IMR-90 (cell line): ENCODE measurements at regions not wholly inside any gene's neighbourhood (a gene's known extent, or its start where the extent isn't known, plus 50 kb on each side); places are given as distances from the start of the nearest gene placed in this dataset.

Experiments used
- ATAC-seq: fragments of 200-7000 bp; cut with Tn5 transposase; 2 replicates; pipeline ENCODE4 v1.9.1; 2020; ENCODE audit warnings: low read depth, mild to moderate bottlenecking, moderate library complexity
- BruUV-seq: library from RNA; stranded (reverse); fragments of 400-500 nt; replicated peaks from 2 replicates; lab custom pipeline; 2021; lab: Mats Ljungman, UMichigan
- CTCF ChIA-PET: fragments of 300-600 bp; formaldehyde crosslinking; extraction: SDS; loops from one replicate; lab custom pipeline; 2021; ENCODE audit warnings: antibody characterized with exemption; lab: Yijun Ruan, JAX
- POLR2A ChIA-PET: fragments of 300-600 bp; sonication (Branson Sonifier 250); formaldehyde crosslinking; loops from one replicate; lab custom pipeline; 2022; ENCODE audit warnings: antibody characterized with exemption; ENCODE audit not compliant: unreplicated experiment; lab: Charles Lee
- DNase-seq: peaks from one replicate; pipeline ENCODE4 v3.0.0; 2013
- H2AFZ ChIP-seq: replicated peaks from 2 replicates; pipeline ENCODE3; 2013; ENCODE audit warnings: low read length, mild to moderate bottlenecking; ENCODE audit not compliant: poor library complexity
- H2AK5ac ChIP-seq: 2 replicates; pipeline ENCODE4 v1.6.1; 2013; ENCODE audit warnings: low read depth, low read length, inconsistent platforms
- H2AK9ac ChIP-seq: replicated peaks from 2 replicates; pipeline ENCODE3; 2013; ENCODE audit warnings: mild to moderate bottlenecking, low read depth, low read length, moderate library complexity; ENCODE audit not compliant: poor library complexity
- H2BK120ac ChIP-seq: 2 replicates; pipeline ENCODE4 v1.6.1; 2013; ENCODE audit warnings: low read depth, low read length, inconsistent platforms
- H2BK15ac ChIP-seq: 3 replicates; pipeline ENCODE4 v1.6.1; 2013; ENCODE audit warnings: low read depth, low read length, inconsistent platforms
- H2BK20ac ChIP-seq: 2 replicates; pipeline ENCODE4 v1.6.1; 2013; ENCODE audit warnings: low read depth, mild to moderate bottlenecking, inconsistent platforms, low read length, moderate library complexity
- H2BK5ac ChIP-seq: 2 replicates; pipeline ENCODE4 v1.6.1; 2013; ENCODE audit warnings: mild to moderate bottlenecking, low read depth, low read length, inconsistent platforms; ENCODE audit not compliant: poor library complexity, severe bottlenecking
- H3K14ac ChIP-seq: replicated peaks from 2 replicates; pipeline ENCODE4 v1.6.1; 2013; ENCODE audit warnings: low read depth, low read length, inconsistent platforms
- H3K18ac ChIP-seq: 2 replicates; pipeline ENCODE4 v1.6.1; 2013; ENCODE audit warnings: low read depth, low read length, control low read depth
- H3K23ac ChIP-seq: 2 replicates; pipeline ENCODE4 v1.6.1; 2013; ENCODE audit warnings: low read depth, low read length, inconsistent platforms
- H3K27ac ChIP-seq: 2 replicates; pipeline ENCODE4 v1.5.1; 2013; ENCODE audit warnings: mild to moderate bottlenecking, control low read depth, low read length; ENCODE audit not compliant: insufficient read depth
- H3K27me3 ChIP-seq: 2 replicates; pipeline ENCODE4 v1.6.1; 2013; ENCODE audit warnings: low read length; ENCODE audit not compliant: control insufficient read depth, insufficient read depth
- H3K36me3 ChIP-seq: 2 replicates; pipeline ENCODE4 v1.6.1; 2013; ENCODE audit warnings: low read length, mixed read lengths; ENCODE audit not compliant: control insufficient read depth, insufficient read depth
- H3K4ac ChIP-seq: 2 replicates; pipeline ENCODE4 v1.6.1; 2013; ENCODE audit warnings: low read depth, low read length, inconsistent platforms
- H3K4me1 ChIP-seq: 2 replicates; pipeline ENCODE4 v1.6.1; 2013; ENCODE audit warnings: low read length, mixed read lengths; ENCODE audit not compliant: control insufficient read depth, insufficient read depth
- H3K4me2 ChIP-seq: 2 replicates; pipeline ENCODE4 v1.6.1; 2013; ENCODE audit warnings: low read depth, mild to moderate bottlenecking, control low read depth, low read length, moderate library complexity
- H3K4me3 ChIP-seq: 2 replicates; pipeline ENCODE4 v1.5.1; 2013; ENCODE audit warnings: low read depth, mild to moderate bottlenecking, control low read depth, low read length, moderate library complexity; ENCODE audit not compliant: insufficient read depth
- H3K56ac ChIP-seq: 2 replicates; pipeline ENCODE4 v1.6.1; 2013; ENCODE audit warnings: low read length, inconsistent platforms; ENCODE audit not compliant: insufficient read depth; ENCODE audit errors: extremely low read depth
- H3K79me1 ChIP-seq, 2 experiments: 2 replicates each; pipeline ENCODE4 v1.6.1; 2013; ENCODE audit warnings: low read length in 2 of 2, inconsistent platforms in 1 of 2, low read depth in 1 of 2
- H3K9ac ChIP-seq: 2 replicates; pipeline ENCODE4 v1.6.1; 2013; ENCODE audit warnings: low read depth, low read length, control low read depth
- H3K9me1 ChIP-seq: 2 replicates; pipeline ENCODE4 v1.6.1; 2013; ENCODE audit warnings: low read length, inconsistent platforms; ENCODE audit not compliant: insufficient read depth
- H3K9me3 ChIP-seq: 2 replicates; pipeline ENCODE4 v1.6.1; 2013; ENCODE audit warnings: low read length; ENCODE audit not compliant: control insufficient read depth, insufficient read depth
- H4K20me1 ChIP-seq: 2 replicates; pipeline ENCODE4 v1.6.1; 2013; ENCODE audit warnings: low read length, inconsistent platforms; ENCODE audit not compliant: insufficient read depth
- H4K5ac ChIP-seq: 2 replicates; pipeline ENCODE4 v1.6.1; 2013; ENCODE audit warnings: mild to moderate bottlenecking, low read depth, low read length, control low read depth
- H4K8ac ChIP-seq, 2 experiments: 2 replicates each; pipeline ENCODE4 v1.6.1; 2013; ENCODE audit warnings: low read depth in 2 of 2, low read length in 2 of 2, control low read depth in 1 of 2, inconsistent platforms in 1 of 2
- H4K91ac ChIP-seq: 2 replicates; pipeline ENCODE4 v1.6.1; 2013; ENCODE audit warnings: low read depth, low read length, inconsistent platforms; ENCODE audit not compliant: insufficient read depth
- FOS ChIP-seq: fragments of 150-350 bp; IDR thresholded peaks from 2 replicates; pipeline ENCODE4 v1.6.1; 2016; ENCODE audit warnings: low read depth, low read length
- MXI1 ChIP-seq: IDR thresholded peaks from 2 replicates; pipeline ENCODE4 v1.6.1; 2012; ENCODE audit warnings: low read depth, mild to moderate bottlenecking, low read length, moderate library complexity, borderline replicate concordance
- NFE2L2 ChIP-seq: fragments of 150-350 bp; IDR thresholded peaks from 2 replicates; pipeline ENCODE4 v1.6.1; 2016; ENCODE audit warnings: low read depth, mild to moderate bottlenecking, low read length
- RAD21 ChIP-seq: IDR thresholded peaks from 2 replicates; pipeline ENCODE4 v1.6.1; 2012; ENCODE audit warnings: low read length, improper control_type of control experiment
- RCOR1 ChIP-seq: IDR thresholded peaks from 2 replicates; pipeline ENCODE4 v1.6.1; 2012; ENCODE audit warnings: mild to moderate bottlenecking, low read length, improper control_type of control experiment; ENCODE audit not compliant: insufficient replicate concordance
- RFX5 ChIP-seq: IDR thresholded peaks from 2 replicates; pipeline ENCODE4 v1.8.0; 2012; ENCODE audit warnings: low read depth, mild to moderate bottlenecking, low read length, moderate library complexity
- SMC3 ChIP-seq: fragments of 150-350 bp; IDR thresholded peaks from 2 replicates; pipeline ENCODE4 v1.6.1; 2016; ENCODE audit warnings: low read depth, mild to moderate bottlenecking, antibody characterized with exemption, low read length, moderate library complexity
- WGBS, 2 experiments: methylation state at CpG; one replicate each; pipeline versions ENCODE4 v1.1.5 to v1.1.7; 2013; ENCODE audit warnings: missing lambda C conversion rate in 2 of 2; ENCODE audit not compliant: insufficient read length in 1 of 2; ENCODE audit errors: extremely low coverage in 2 of 2; 5-methylcytosine and 5-hydroxymethylcytosine counted together
- dilution Hi-C: fragments of 300-500 bp; cut with HindIII; formaldehyde crosslinking; loops from one replicate; pipeline ENCODE4 v1.14.3; 2018; ENCODE audit warnings: low sequenced_read_pairs; ENCODE audit not compliant: unreplicated experiment
- in situ Hi-C: fragments of 300-500 bp; cut with MboI; formaldehyde crosslinking; loops from 3 replicates; pipeline ENCODE4 v1.14.3; 2019; ENCODE audit warnings: low sequenced_read_pairs, inconsistent platforms, mixed read lengths
- intact Hi-C: fragments of 100-400 bp; cut with micrococcal nuclease; formaldehyde crosslinking; loops from 2 replicates; pipeline ENCODE4 v1.10.0; 2022
- TF ChIP-seq, protein P1 (sequence below): fragments of 150-350 bp; IDR thresholded peaks from 2 replicates; pipeline ENCODE4 v1.6.1; 2016; ENCODE audit warnings: low read depth, mild to moderate bottlenecking, low read length, moderate library complexity, borderline replicate concordance
- TF ChIP-seq, protein P2 (sequence below): fragments of 150-350 bp; IDR thresholded peaks from 2 replicates; pipeline ENCODE4 v1.6.1; 2017; ENCODE audit warnings: mild to moderate bottlenecking, antibody characterized with exemption, low read length, low read depth
- TF ChIP-seq, protein P3 (sequence below): conservative IDR thresholded peaks from 2 replicates; pipeline ENCODE4 v1.5.1; 2012; ENCODE audit warnings: mild to moderate bottlenecking, low read depth, low read length, improper control_type of control experiment

DNA sequence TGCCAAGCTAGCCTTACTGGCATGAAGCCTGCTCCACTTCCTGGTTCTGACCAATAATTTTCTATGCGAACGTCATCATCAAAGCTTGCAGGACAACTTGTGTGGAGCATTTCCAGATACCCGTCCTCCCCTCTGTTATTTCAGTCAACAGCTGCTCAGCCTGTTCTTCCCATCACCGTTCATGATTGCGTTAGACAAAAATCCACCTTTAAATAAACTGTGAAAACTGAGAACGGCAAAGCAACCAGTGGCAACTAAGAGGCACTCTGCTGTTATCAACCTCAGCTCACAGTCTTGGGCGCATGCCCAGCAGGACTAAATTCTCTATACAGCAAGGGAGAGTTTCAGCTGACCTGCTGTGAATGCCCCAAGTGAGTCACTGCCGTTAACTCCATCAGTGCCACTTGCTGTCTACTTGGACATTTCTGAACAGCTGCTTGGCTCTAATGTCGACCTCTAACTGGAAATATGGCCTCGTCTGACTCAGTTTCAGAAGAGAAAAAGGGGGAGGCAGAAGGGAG is 207.4 kb upstream of the RUNX1 start (continued):
- TF ChIP-seq, protein P1, sequence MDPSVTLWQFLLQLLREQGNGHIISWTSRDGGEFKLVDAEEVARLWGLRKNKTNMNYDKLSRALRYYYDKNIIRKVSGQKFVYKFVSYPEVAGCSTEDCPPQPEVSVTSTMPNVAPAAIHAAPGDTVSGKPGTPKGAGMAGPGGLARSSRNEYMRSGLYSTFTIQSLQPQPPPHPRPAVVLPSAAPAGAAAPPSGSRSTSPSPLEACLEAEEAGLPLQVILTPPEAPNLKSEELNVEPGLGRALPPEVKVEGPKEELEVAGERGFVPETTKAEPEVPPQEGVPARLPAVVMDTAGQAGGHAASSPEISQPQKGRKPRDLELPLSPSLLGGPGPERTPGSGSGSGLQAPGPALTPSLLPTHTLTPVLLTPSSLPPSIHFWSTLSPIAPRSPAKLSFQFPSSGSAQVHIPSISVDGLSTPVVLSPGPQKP, result no peak

DNA sequence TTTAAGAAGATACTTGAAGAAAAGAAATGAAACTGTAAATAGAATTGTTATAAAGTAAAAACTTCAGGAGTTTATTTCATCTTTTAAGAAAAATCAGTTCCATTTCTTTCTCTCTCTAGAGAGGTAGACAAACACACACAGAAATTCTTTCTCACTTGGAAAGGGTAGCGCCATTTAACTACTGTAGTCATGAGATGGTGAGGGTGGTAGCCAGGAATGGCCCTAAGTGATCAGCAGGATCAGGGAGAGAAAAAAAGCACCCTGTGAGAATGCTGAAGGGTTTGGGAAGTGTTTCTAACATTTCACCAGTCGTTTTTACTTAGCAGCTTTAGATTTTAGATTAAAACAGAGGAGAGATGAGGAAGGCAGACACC is 205.7 kb upstream of the RUNX1 start:
- peak overlapping the region; percentile 73 for H3K4ac ChIP-seq
- H2BK5ac ChIP-seq, result peak overlapping the region; percentile 25
- TF ChIP-seq RCOR1 (no peak), RAD21 (no peak), NFE2L2 (no peak), MXI1 (no peak), RFX5 (no peak), FOS (no peak), SMC3 (no peak)
- TF ChIP-seq, protein P2, sequence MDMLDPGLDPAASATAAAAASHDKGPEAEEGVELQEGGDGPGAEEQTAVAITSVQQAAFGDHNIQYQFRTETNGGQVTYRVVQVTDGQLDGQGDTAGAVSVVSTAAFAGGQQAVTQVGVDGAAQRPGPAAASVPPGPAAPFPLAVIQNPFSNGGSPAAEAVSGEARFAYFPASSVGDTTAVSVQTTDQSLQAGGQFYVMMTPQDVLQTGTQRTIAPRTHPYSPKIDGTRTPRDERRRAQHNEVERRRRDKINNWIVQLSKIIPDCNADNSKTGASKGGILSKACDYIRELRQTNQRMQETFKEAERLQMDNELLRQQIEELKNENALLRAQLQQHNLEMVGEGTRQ, result no peak
- TF ChIP-seq, protein P3, sequence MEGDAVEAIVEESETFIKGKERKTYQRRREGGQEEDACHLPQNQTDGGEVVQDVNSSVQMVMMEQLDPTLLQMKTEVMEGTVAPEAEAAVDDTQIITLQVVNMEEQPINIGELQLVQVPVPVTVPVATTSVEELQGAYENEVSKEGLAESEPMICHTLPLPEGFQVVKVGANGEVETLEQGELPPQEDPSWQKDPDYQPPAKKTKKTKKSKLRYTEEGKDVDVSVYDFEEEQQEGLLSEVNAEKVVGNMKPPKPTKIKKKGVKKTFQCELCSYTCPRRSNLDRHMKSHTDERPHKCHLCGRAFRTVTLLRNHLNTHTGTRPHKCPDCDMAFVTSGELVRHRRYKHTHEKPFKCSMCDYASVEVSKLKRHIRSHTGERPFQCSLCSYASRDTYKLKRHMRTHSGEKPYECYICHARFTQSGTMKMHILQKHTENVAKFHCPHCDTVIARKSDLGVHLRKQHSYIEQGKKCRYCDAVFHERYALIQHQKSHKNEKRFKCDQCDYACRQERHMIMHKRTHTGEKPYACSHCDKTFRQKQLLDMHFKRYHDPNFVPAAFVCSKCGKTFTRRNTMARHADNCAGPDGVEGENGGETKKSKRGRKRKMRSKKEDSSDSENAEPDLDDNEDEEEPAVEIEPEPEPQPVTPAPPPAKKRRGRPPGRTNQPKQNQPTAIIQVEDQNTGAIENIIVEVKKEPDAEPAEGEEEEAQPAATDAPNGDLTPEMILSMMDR, result no peak
- TF ChIP-seq, protein P1, result no peak
- POLR2A ChIA-PET, result interaction anchor here (1.3 kb wide), 1 partner anchor 366 kb away, joined by 3 read pairs; no protein-coding TSS in a partner anchor
- no CpG with 5 or more reads among the region's 2 CpGs for WGBS, 2 experiments
- no peak overlapping the region for H2AFZ ChIP-seq
- H4K20me1 ChIP-seq, result no peaks in the 10 kb centered on the region
- no peak overlapping the region for H3K56ac ChIP-seq
- H3K4me3 ChIP-seq, result no peak overlapping the region
- H3K9me3 ChIP-seq, result no peaks in the 10 kb centered on the region
- peaks cover 8% of the 10 kb centered on the region for H3K4me1 ChIP-seq
- peak overlapping the region; percentile 95 for H3K18ac ChIP-seq
- no TSS peak for BruUV-seq
- no peak overlapping the region for H3K9ac ChIP-seq
- H3K4me2 ChIP-seq, result peak overlapping the region; percentile 20; the same call in 1 of the 2 replicates
- no peaks in the 10 kb centered on the region for H3K36me3 ChIP-seq
- H4K8ac ChIP-seq, result peak overlapping the region; percentile 34 to 53; a peak in 2 of 4 replicates
- peak overlapping the region; percentile 81 for H2BK20ac ChIP-seq
- H4K91ac ChIP-seq, result peak overlapping the region; percentile 64
- H2BK120ac ChIP-seq, result peak overlapping the region; percentile 86
- no peaks in the 10 kb centered on the region for H3K79me1 ChIP-seq
- peak overlapping the region; percentile 95; the same call in 2 of the 3 replicates for H2BK15ac ChIP-seq
- H3K9me1 ChIP-seq, result peaks cover 4% of the 10 kb centered on the region
- peak overlapping the region; percentile 90 for H4K5ac ChIP-seq
- dilution Hi-C loops, result no loop called here
- no peak for ATAC-seq
- CTCF ChIA-PET, result interaction anchor here (1.0 kb wide), 1 partner anchor 365 kb away, joined by 3 read pairs; no protein-coding TSS in a partner anchor
- peak overlapping the region; percentile 89 for H2AK5ac ChIP-seq
- no peaks in the 10 kb centered on the region for H3K27me3 ChIP-seq
- no peak overlapping the region for H2AK9ac ChIP-seq
- peak overlapping the region; percentile 72 for H3K14ac ChIP-seq
- peak overlapping the region; percentile 77; the same call in 1 of the 2 replicates for H3K27ac ChIP-seq
- peak overlapping the region; percentile 70 for H3K23ac ChIP-seq
- in situ Hi-C loops, result no loop called here
- intact Hi-C loops, result loop anchor here (5.0 kb wide), 2 partner anchors 143 to 773 kb away; no protein-coding TSS in a partner anchor
- DNase-seq, result no peak
